Caco-2 (cell line): ENCODE measurements at regions not wholly inside any gene's neighbourhood (a gene's known extent, or its start where the extent isn't known, plus 50 kb on each side); places are given as distances from the start of the nearest gene placed in this dataset.

Source experiments
- BruUV-seq: library from RNA; stranded (reverse); fragments of 400-500 nt; replicated peaks from 2 replicates; lab custom pipeline; 2021; lab: Mats Ljungman, UMichigan
- CTCF ChIA-PET: fragments of 300-600 bp; sonication (Branson Sonifier 250); formaldehyde crosslinking; loops from one replicate; lab custom pipeline; 2022; ENCODE audit warnings: antibody characterized with exemption; lab: Charles Lee
- POLR2A ChIA-PET: fragments of 300-600 bp; sonication (Branson Sonifier 250); formaldehyde crosslinking; loops from one replicate; lab custom pipeline; 2022; ENCODE audit warnings: antibody characterized with exemption; lab: Charles Lee
- DNase-seq, 2 experiments: peaks; one replicate each; pipeline versions ENCODE4 v3.0.0 to v3.0.0-alpha.2; 2020 to 2022
- H3K27me3 ChIP-seq: replicated peaks from 2 replicates; pipeline ENCODE4 v1.6.0; 2011; ENCODE audit warnings: low read length; ENCODE audit not compliant: control insufficient read depth, insufficient read depth
- H3K36me3 ChIP-seq: 2 replicates; pipeline ENCODE4 v1.5.1; 2011; ENCODE audit warnings: low read length; ENCODE audit not compliant: control insufficient read depth, insufficient read depth
- H3K4me1 ChIP-seq: fragments of 250-450 bp; sonication (Bioruptor Pico); 2 replicates; pipeline ENCODE4 v1.5.1; 2020; ENCODE audit warnings: mild to moderate bottlenecking
- H3K4me3 ChIP-seq: 2 replicates; pipeline ENCODE4 v1.5.1; 2011; ENCODE audit warnings: low read depth, mild to moderate bottlenecking, control low read depth, low read length
- H3K9me3 ChIP-seq: fragments of 250-450 bp; sonication (Bioruptor Pico); 2 replicates; pipeline ENCODE4 v1.5.1; 2020; ENCODE audit warnings: mild to moderate bottlenecking, moderate library complexity
- H3K27ac Mint-ChIP-seq: one replicate; pipeline ENCODE4 v1.8.0; 2022; ENCODE audit warnings: mixed read lengths; ENCODE audit not compliant: unreplicated experiment
- H3K27me3 Mint-ChIP-seq: one replicate; pipeline ENCODE4 v1.8.0; 2022; ENCODE audit warnings: mixed read lengths; ENCODE audit not compliant: insufficient read depth, unreplicated experiment
- H3K36me3 Mint-ChIP-seq: one replicate; pipeline ENCODE4 v1.8.0; 2022; ENCODE audit warnings: mild to moderate bottlenecking, mixed read lengths; ENCODE audit not compliant: insufficient read depth, unreplicated experiment
- H3K4me1 Mint-ChIP-seq: one replicate; pipeline ENCODE4 v1.8.0; 2022; ENCODE audit warnings: low read depth, mixed read lengths; ENCODE audit not compliant: unreplicated experiment
- H3K4me3 Mint-ChIP-seq: one replicate; pipeline ENCODE4 v1.8.0; 2022; ENCODE audit warnings: mild to moderate bottlenecking, moderate library complexity, mixed read lengths; ENCODE audit not compliant: unreplicated experiment
- H3K9me3 Mint-ChIP-seq: one replicate; pipeline ENCODE4 v1.8.0; 2022; ENCODE audit warnings: mixed read lengths; ENCODE audit not compliant: unreplicated experiment
- CTCF ChIP-seq, 2 experiments: fragments of 200-600 bp in 1 of 2; IDR thresholded peaks; 1 replicate in 1 of 2; 2 replicates in 1 of 2; pipeline versions ENCODE4 v1.5.1 to v1.8.0; 2011 to 2022; ENCODE audit warnings: antibody characterized with exemption in 1 of 2, control low read depth in 1 of 2, inconsistent platforms in 1 of 2, low read depth in 1 of 2, low read length in 1 of 2, mild to moderate bottlenecking in 1 of 2, moderate library complexity in 1 of 2; ENCODE audit not compliant: insufficient read depth in 1 of 2, severe bottlenecking in 1 of 2, unreplicated experiment in 1 of 2
- intact Hi-C: fragments of 100-400 bp; cut with micrococcal nuclease; formaldehyde crosslinking; loops from one replicate; pipeline ENCODE4 v1.10.0; 2022; ENCODE audit not compliant: unreplicated experiment

- Mint-ChIP-seq H3K27ac (no peak overlapping the region), H3K36me3 (no peaks in the 10 kb centered on the region), H3K4me1 (no peaks in the 10 kb centered on the region), H3K9me3 (no peaks in the 10 kb centered on the region), H3K4me3 (no peak overlapping the region), H3K27me3 (no peaks in the 10 kb centered on the region)
- ChIA-PET POLR2A (no interaction called here), CTCF (no interaction called here)
- intact Hi-C loops: no loop called here
- DNase-seq: no peak
- Histone ChIP-seq H3K4me3 (no peak overlapping the region), H3K4me1 (no peaks in the 10 kb centered on the region), H3K36me3 (no peaks in the 10 kb centered on the region), H3K27me3 (no peaks in the 10 kb centered on the region), H3K9me3 (no peaks in the 10 kb centered on the region)
- no peak for TF ChIP-seq CTCF (IDR thresholded peaks at IDR 0.05; ENCODE audit: insufficient read depth in 1 of 2, low read depth in 1 of 2, low read length in 1 of 2, severe bottlenecking in 1 of 2, unreplicated experiment in 1 of 2)
- no TSS peak for BruUV-seq
Observed at GRCh38 chrX:120000490-120001246, 57.1 kb upstream of the NKAP start.

DNA sequence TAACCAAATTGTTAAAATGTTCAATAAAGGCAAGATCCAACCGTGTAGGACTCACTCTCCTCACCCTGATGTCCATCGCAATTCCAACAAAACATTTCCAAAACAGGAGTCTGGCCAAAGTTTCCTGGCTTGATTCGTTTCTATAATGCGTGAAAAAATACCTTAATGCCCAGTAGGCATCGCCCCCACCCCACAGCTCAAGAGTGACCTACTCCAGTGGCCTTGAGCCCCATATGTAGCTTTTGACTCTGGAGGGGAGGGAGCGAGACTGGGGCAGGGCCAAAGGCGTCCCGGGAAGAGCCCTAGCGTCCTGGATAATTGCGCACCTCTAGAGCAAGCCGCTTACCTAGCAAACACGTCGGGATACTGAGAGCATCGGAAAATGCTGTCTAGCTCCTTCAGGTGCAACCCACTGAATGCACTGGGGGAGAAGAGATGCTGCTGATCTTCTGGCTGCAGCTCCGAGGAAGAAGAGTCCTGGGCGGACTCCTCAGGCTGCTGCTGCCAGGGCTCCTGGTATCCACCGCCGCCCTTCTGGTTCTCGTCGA, 55.6 kb upstream of the NKAP start:
- Mint-ChIP-seq H3K27ac (no peak overlapping the region), H3K4me1 (no peaks in the 10 kb centered on the region), H3K36me3 (no peaks in the 10 kb centered on the region), H3K27me3 (no peaks in the 10 kb centered on the region), H3K9me3 (no peaks in the 10 kb centered on the region), H3K4me3 (no peak overlapping the region)
- Histone ChIP-seq H3K4me1 (no peaks in the 10 kb centered on the region), H3K27me3 (no peaks in the 10 kb centered on the region), H3K4me3 (no peak overlapping the region), H3K9me3 (no peaks in the 10 kb centered on the region), H3K36me3 (no peaks in the 10 kb centered on the region)
- ChIA-PET POLR2A (no interaction called here), CTCF (no interaction called here)
- TF ChIP-seq CTCF (IDR thresholded peaks at IDR 0.05; ENCODE audit: insufficient read depth in 1 of 2, low read depth in 1 of 2, low read length in 1 of 2, severe bottlenecking in 1 of 2, unreplicated experiment in 1 of 2): no peak
- intact Hi-C loops: no loop called here
- BruUV-seq: no TSS peak
- DNase-seq: no peak

GRCh38 chrX:119997570-119997969, 54.0 kb upstream of the NKAP start:
- Mint-ChIP-seq H3K27me3 (no peaks in the 10 kb centered on the region), H3K4me1 (no peaks in the 10 kb centered on the region), H3K36me3 (no peaks in the 10 kb centered on the region), H3K4me3 (no peak overlapping the region), H3K27ac (no peak overlapping the region), H3K9me3 (no peaks in the 10 kb centered on the region)
- ChIA-PET CTCF (no interaction called here), POLR2A (no interaction called here)
- Histone ChIP-seq H3K36me3 (no peaks in the 10 kb centered on the region), H3K27me3 (no peaks in the 10 kb centered on the region), H3K4me1 (no peaks in the 10 kb centered on the region), H3K4me3 (no peak overlapping the region), H3K9me3 (no peaks in the 10 kb centered on the region)
- no peak for TF ChIP-seq CTCF (IDR thresholded peaks at IDR 0.05; ENCODE audit: insufficient read depth in 1 of 2, low read depth in 1 of 2, low read length in 1 of 2, severe bottlenecking in 1 of 2, unreplicated experiment in 1 of 2)
- no peak for DNase-seq
- no TSS peak for BruUV-seq
- intact Hi-C loops: no loop called here
